K562 (cell line): ENCODE measurements at regions not wholly inside any gene's neighbourhood (a gene's known extent, or its start where the extent isn't known, plus 50 kb on each side); places are given as distances from the start of the nearest gene placed in this dataset.

Source experiments
- ELF4 ChIP-seq: fragments of 450-650 bp; formaldehyde crosslinking; IDR thresholded peaks from 2 replicates; pipeline ENCODE4 v1.4.0; 2022; ENCODE audit warnings: missing genetic modification characterization
- GTF2E2 ChIP-seq: fragments of 200-800 bp; sonication (Bioruptor generic); IDR thresholded peaks from 2 replicates; pipeline ENCODE4 v1.6.1; 2016; ENCODE audit warnings: missing genetic modification characterization, missing compliant biosample characterization
- HMGN3 ChIP-seq: IDR thresholded peaks from 2 replicates; pipeline ENCODE4 v1.6.1; 2011; ENCODE audit warnings: borderline replicate concordance, low read depth, mild to moderate bottlenecking, mixed read lengths, low read length; ENCODE audit not compliant: insufficient read length; ENCODE audit errors: extremely low read depth
- ID3 ChIP-seq, 2 experiments: fragments of 250-450 bp in 1 of 2; fragments of 450-650 bp in 1 of 2; sonication (Bioruptor Pico) in 1 of 2; IDR thresholded peaks; 2 replicates each; pipeline versions ENCODE4 v1.6.1 to v1.8.0; 2016 to 2021; ENCODE audit warnings: mild to moderate bottlenecking in 2 of 2, moderate library complexity in 2 of 2, missing compliant biosample characterization in 1 of 2, missing genetic modification characterization in 1 of 2
- MEIS2 ChIP-seq: fragments of 450-650 bp; IDR thresholded peaks from 2 replicates; pipeline ENCODE4 v1.6.1; 2014; ENCODE audit warnings: mild to moderate bottlenecking; ENCODE audit not compliant: partially characterized antibody
- MTA3 ChIP-seq: fragments of 450-650 bp; formaldehyde crosslinking; IDR thresholded peaks from 2 replicates; pipeline ENCODE4 v1.6.1; 2017; ENCODE audit warnings: mild to moderate bottlenecking, borderline replicate concordance
- MYBL2 ChIP-seq, 2 experiments: fragments of 450-650 bp in 1 of 2; sonication (generic) in 1 of 2; formaldehyde crosslinking in 1 of 2; IDR thresholded peaks; 2 replicates each; pipeline versions ENCODE4 v1.6.1 to v1.8.1; 2017 to 2022; ENCODE audit warnings: borderline replicate concordance in 1 of 2, inconsistent platforms in 1 of 2, low read depth in 1 of 2, mild to moderate bottlenecking in 1 of 2, missing genetic modification reagents in 1 of 2, moderate library complexity in 1 of 2
- MYC ChIP-seq, 2 experiments: fragments of 250-450 bp in 1 of 2; sonication (Bioruptor Pico) in 1 of 2; IDR thresholded peaks; 2 replicates each; pipeline versions ENCODE4 v1.5.1 to v1.6.1; 2012 to 2021; ENCODE audit warnings: low read depth in 2 of 2, borderline replicate concordance in 1 of 2, improper control_type of control experiment in 1 of 2, low read length in 1 of 2, mild to moderate bottlenecking in 1 of 2, moderate library complexity in 1 of 2
- NFATC3 ChIP-seq: fragments of 450-650 bp; IDR thresholded peaks from 2 replicates; pipeline ENCODE4 v1.6.1; 2017; ENCODE audit warnings: mild to moderate bottlenecking
- TEAD4 ChIP-seq, 2 experiments: sonication (generic) in 1 of 2; formaldehyde crosslinking in 1 of 2; IDR thresholded peaks; 2 replicates each; pipeline versions ENCODE4 v1.6.1 to v1.8.0; 2012 to 2022; ENCODE audit warnings: borderline replicate concordance in 1 of 2, inconsistent platforms in 1 of 2, low read length in 1 of 2, mild to moderate bottlenecking in 1 of 2, missing genetic modification reagents in 1 of 2

GRCh38 chr21:38984982-38985567, 179.3 kb downstream of the ETS2 start (continued):
- TF ChIP-seq MYBL2 (IDR thresholded peaks at IDR 0.05; ENCODE audit: low read depth) (no peak), MYBL2 (CRISPR knock-in tag; IDR thresholded peaks at IDR 0.05; ENCODE audit: borderline replicate concordance) (no peak), ID3 (CRISPR knock-in tag; IDR thresholded peaks at IDR 0.05) (no peak), ID3 (tag; IDR thresholded peaks at IDR 0.05) (peak; percentile 92), MYC (IDR thresholded peaks at IDR 0.05; ENCODE audit: low read depth, low read length) (no peak), MYC (CRISPR knock-in tag; IDR thresholded peaks at IDR 0.05; ENCODE audit: borderline replicate concordance, low read depth) (no peak), HMGN3 (peak; percentile 13), ELF4 (no peak), MTA3 (no peak), TEAD4 (IDR thresholded peaks at IDR 0.05; ENCODE audit: low read length) (peak; percentile 27; the same call in 1 of the 2 replicates), TEAD4 (CRISPR knock-in tag; IDR thresholded peaks at IDR 0.05; ENCODE audit: borderline replicate concordance) (no peak), GTF2E2 (tag) (peak; percentile 14; the same call in 1 of the 2 replicates), MEIS2 (peak; percentile 77), NFATC3 (no peak)
- TF ChIP-seq, all 486 proteins: peak for 6
